Mucosa of descending colon (tissue), 3 donors: ENCODE measurements at regions not wholly inside any gene's neighbourhood (a gene's known extent, or its start where the extent isn't known, plus 50 kb on each side); places are given as distances from the start of the nearest gene placed in this dataset.

Experiments
- ATAC-seq: fragments of 200-7000 bp; cut with Tn5 transposase; one replicate; pipeline ENCODE4 v1.9.1; 2020; ENCODE audit warnings: mild to moderate bottlenecking, moderate library complexity
- DNase-seq, 3 donors: peaks; one replicate each; pipeline ENCODE4 v3.0.0-alpha.2; 2020
- H3K36me3 ChIP-seq: fragments of 200-600 bp; one replicate; pipeline ENCODE4 v1.8.0; 2021; ENCODE audit warnings: low read depth, mild to moderate bottlenecking
- H3K4me1 ChIP-seq: fragments of 200-600 bp; one replicate; pipeline ENCODE4 v1.8.0; 2021; ENCODE audit warnings: low read depth, mild to moderate bottlenecking
- H3K4me3 ChIP-seq: fragments of 200-600 bp; one replicate; pipeline ENCODE4 v1.8.0; 2021; ENCODE audit warnings: mild to moderate bottlenecking
- H3K9me3 ChIP-seq: fragments of 200-600 bp; one replicate; pipeline ENCODE4 v1.8.0; 2021; ENCODE audit warnings: mild to moderate bottlenecking
- intact Hi-C, 2 donors: fragments of 100-400 bp; cut with DNase I in 1 of 2; cut with micrococcal nuclease in 1 of 2; formaldehyde crosslinking; loops; one replicate each; pipeline versions ENCODE4 v1.11.0 to v1.11.1; 2022; cut with DNase I, micrococcal nuclease
- TF ChIP-seq, protein P1 (sequence below): fragments of 200-600 bp; IDR thresholded peaks from one replicate; pipeline ENCODE4 v1.8.0; 2022; ENCODE audit warnings: antibody characterized with exemption, mild to moderate bottlenecking
- donor health status: DM: no; HTN: no; CAD: no; lungs with moderate emphysema.
- donor health status: DM: no; HTN: no; CAD: no.
- donor health status: DM: no; HTN: yes; CAD: no.

DNA sequence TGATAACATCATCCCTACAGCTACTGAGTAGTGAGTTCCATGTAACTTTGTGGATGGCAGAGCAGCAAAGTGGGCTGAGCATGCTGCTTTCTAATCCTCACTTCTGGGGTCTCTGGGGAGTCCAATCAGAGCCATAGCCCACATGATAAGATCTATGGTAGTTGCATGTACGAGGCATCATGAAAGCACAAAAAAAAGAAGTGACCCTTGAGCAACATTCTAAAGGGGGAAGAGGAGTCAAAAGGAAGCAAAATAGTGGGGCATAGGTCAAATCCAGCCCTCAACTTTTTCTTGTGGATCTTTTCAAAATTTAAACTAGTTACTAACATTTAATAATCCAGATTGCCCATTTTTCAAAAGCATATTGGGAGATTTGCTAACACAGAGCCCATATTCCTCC, 208.5 kb upstream of the TOX3 start:
- TF ChIP-seq, protein P1, sequence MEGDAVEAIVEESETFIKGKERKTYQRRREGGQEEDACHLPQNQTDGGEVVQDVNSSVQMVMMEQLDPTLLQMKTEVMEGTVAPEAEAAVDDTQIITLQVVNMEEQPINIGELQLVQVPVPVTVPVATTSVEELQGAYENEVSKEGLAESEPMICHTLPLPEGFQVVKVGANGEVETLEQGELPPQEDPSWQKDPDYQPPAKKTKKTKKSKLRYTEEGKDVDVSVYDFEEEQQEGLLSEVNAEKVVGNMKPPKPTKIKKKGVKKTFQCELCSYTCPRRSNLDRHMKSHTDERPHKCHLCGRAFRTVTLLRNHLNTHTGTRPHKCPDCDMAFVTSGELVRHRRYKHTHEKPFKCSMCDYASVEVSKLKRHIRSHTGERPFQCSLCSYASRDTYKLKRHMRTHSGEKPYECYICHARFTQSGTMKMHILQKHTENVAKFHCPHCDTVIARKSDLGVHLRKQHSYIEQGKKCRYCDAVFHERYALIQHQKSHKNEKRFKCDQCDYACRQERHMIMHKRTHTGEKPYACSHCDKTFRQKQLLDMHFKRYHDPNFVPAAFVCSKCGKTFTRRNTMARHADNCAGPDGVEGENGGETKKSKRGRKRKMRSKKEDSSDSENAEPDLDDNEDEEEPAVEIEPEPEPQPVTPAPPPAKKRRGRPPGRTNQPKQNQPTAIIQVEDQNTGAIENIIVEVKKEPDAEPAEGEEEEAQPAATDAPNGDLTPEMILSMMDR: no peak

DNA sequence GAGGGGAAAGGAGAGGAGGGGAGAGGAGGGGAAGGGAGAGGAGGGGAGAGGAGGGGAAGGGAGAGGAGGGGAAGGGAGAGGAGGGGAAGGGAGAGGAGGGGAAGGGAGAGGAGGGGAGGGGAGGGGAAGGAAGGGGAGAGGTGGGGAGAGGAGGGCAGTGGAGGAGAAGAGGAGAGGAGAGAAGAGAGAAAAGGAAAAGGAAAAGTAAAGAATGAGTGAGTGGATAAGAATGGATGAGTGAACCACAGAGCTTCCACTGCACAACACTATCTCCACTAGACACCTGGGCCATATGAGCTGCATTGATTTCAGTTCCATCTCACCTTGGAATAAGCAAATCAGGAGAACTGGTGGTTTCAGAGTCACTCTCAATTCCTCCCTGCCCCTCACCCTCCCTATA, 204.1 kb upstream of the TOX3 start:
- intact Hi-C loops: no loop called here
- H3K4me1 ChIP-seq: no peaks in the 10 kb centered on the region
- TF ChIP-seq, protein P1: no peak

More for the DNA sequence above, 208.5 kb upstream of the TOX3 start:
- H3K36me3 ChIP-seq: no peaks in the 10 kb centered on the region
- ATAC-seq (no peak), DNase-seq (no peak)
- no peaks in the 10 kb centered on the region for H3K9me3 ChIP-seq
- H3K4me3 ChIP-seq: no peak overlapping the region
- no peaks in the 10 kb centered on the region for H3K4me1 ChIP-seq
- intact Hi-C loops: no loop called here

DNA sequence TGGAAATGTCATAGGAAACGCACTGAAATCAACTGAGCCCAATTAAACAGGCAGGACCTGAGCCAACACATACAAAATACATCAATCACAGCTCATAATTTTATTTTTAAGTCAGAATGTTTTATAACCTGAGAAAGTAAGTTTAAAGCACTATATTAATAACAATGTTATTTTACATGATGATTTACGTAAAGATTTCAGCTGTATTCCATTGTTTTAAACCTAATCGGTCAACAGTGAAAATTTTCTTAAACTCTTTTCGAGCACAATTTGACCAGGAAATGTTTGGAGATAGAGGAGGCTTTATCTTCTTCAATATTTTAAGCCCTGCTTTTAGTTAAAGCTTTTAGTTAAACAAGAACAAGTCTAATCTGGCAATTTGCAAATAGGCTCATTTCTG, 201.8 kb upstream of the TOX3 start:
- DNase-seq (no peak), ATAC-seq (no peak)
- Histone ChIP-seq H3K9me3 (no peaks in the 10 kb centered on the region), H3K4me1 (no peaks in the 10 kb centered on the region), H3K4me3 (no peak overlapping the region), H3K36me3 (no peaks in the 10 kb centered on the region)
- intact Hi-C loops: no loop called here
- TF ChIP-seq, protein P1: no peak

More for the DNA sequence above, 204.1 kb upstream of the TOX3 start:
- Histone ChIP-seq H3K9me3 (no peaks in the 10 kb centered on the region), H3K36me3 (no peaks in the 10 kb centered on the region), H3K4me3 (no peak overlapping the region)
- ATAC-seq (no peak), DNase-seq (no peak)

DNA sequence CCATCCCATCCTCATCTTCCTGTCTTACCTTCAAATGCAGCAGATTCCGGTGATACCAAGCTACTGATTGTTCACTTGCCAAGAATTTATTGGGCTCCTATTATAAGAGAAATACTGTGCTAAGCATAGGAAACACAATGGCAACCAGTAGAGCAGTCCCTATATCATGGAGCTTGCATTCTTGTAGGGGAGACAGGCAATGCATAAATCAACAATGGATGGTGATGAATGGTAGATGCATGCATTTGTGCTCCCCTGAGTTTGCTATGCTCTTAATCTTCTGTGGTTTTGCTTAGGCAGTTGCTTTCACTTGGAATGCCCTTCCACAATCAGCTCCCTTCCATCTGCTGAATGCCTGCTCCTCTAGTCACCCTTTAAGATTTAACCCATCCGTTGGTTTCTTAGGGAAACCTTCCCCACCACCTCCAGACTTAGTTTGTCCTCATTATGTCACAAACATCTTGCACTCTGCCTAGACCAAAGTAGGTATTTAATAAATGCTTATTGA, 200.2 kb upstream of the TOX3 start:
- intact Hi-C loops: no loop called here
- Histone ChIP-seq H3K4me3 (no peak overlapping the region), H3K4me1 (no peaks in the 10 kb centered on the region), H3K9me3 (no peaks in the 10 kb centered on the region), H3K36me3 (no peaks in the 10 kb centered on the region)
- DNase-seq (no peak), ATAC-seq (no peak)
- TF ChIP-seq, protein P1: no peak

DNA sequence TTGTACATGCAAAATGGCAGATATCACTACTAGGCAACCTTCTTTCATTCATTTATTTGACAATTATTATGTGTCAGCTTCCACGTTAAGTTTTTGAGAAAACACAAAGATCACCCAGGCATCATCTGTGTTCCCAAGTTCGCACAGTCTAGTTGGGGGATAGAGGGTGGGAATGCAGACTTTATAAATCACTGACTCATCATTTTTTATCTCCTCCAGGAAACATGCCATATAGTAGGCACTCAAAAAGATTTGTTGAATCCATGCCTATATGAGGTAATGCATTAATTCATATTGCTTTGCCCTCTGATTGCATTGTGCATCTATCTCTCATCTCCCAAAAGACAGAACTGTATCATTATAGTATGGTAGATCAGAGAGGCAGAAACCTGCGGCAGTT, 196.8 kb upstream of the TOX3 start:
- Histone ChIP-seq H3K9me3 (no peaks in the 10 kb centered on the region), H3K4me1 (no peaks in the 10 kb centered on the region), H3K4me3 (no peak overlapping the region), H3K36me3 (no peaks in the 10 kb centered on the region)
- TF ChIP-seq, protein P1: no peak
- no peak for DNase-seq
- intact Hi-C loops: no loop called here
- no peak for ATAC-seq

DNA sequence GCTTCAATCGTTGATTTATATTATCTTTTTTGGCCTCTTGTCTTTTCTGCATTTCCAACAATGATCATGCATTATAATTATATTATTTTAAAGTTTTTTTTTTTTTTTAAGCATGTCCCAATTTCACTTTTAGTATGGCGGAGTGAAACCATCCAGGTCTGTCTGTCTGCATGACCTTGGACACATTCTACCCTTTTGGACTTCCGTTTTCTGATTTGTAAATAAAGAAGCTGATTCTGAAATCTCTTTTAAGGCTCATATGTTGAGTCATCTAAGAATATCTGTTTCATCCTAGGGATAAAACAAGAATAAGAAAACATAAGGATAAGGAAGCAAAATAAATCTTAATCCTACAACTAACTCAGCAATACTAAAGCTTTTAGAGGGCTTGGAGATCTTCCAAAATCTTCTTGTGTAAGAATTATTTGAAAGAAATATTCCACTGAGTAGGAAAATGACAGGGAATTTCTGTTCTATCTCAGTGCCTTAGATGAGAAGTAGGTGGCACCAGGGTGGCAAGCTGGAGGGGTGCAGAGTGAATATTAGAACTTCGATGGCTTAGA, 195.7 kb upstream of the TOX3 start:
- TF ChIP-seq, protein P1: no peak
- Histone ChIP-seq H3K36me3 (no peaks in the 10 kb centered on the region), H3K4me3 (no peak overlapping the region), H3K4me1 (no peaks in the 10 kb centered on the region), H3K9me3 (no peaks in the 10 kb centered on the region)
- no peak for DNase-seq
- ATAC-seq: no peak
- intact Hi-C loops: no loop called here
